GM18858 (cell line): ENCODE measurements at regions not wholly inside any gene's neighbourhood (a gene's known extent, or its start where the extent isn't known, plus 50 kb on each side); places are given as distances from the start of the nearest gene placed in this dataset.
"Not testable (repeated sequence)": the region's sequence is repeated elsewhere in the genome, so short reads cannot be mapped to it uniquely, and the experiment has no call there.

Source experiments
- ATAC-seq: cut with Tn5 transposase; IDR thresholded peaks from one replicate; pipeline ENCODE4 v1.9.1; 2021; ENCODE audit not compliant: unreplicated experiment

- ATAC-seq: no peak
These were observed 308.9 kb upstream of the LRFN5 start for GRCh38 chr14:41297576-41298327.

- no peak for ATAC-seq
These were observed 310.9 kb upstream of the LRFN5 start for GRCh38 chr14:41295734-41296133.

GRCh38 chr14:41289025-41289424 lies 317.7 kb upstream of the LRFN5 start:
- ATAC-seq: no peak

- ATAC-seq: no peak
These were observed 321.4 kb upstream of the LRFN5 start for GRCh38 chr14:41285186-41285748.

GRCh38 chr14:41280745-41281144 lies 325.9 kb upstream of the LRFN5 start:
- ATAC-seq: no peak

- no peak for ATAC-seq
These were observed 329.2 kb upstream of the LRFN5 start for GRCh38 chr14:41277450-41277849.

GRCh38 chr14:41257476-41257875 lies 349.2 kb upstream of the LRFN5 start:
- ATAC-seq: no peak

GRCh38 chr14:41235466-41235865 lies 371.2 kb upstream of the LRFN5 start:
- no peak for ATAC-seq

GRCh38 chr14:41230683-41231082 lies 376.0 kb upstream of the LRFN5 start:
- ATAC-seq: no peak

GRCh38 chr14:41229824-41230223 lies 376.9 kb upstream of the LRFN5 start:
- ATAC-seq: no peak

- no peak for ATAC-seq
These were observed 381.2 kb upstream of the LRFN5 start for GRCh38 chr14:41225433-41225832.

- ATAC-seq: no peak
These were observed 384.1 kb upstream of the LRFN5 start for GRCh38 chr14:41222581-41222980.

GRCh38 chr14:41214978-41215377 lies 391.7 kb upstream of the LRFN5 start:
- ATAC-seq: not testable (repeated sequence)

- ATAC-seq: no peak
These were observed 405.0 kb upstream of the LRFN5 start for GRCh38 chr14:41201696-41202095.

- ATAC-seq: no peak
These were observed 418.8 kb upstream of the LRFN5 start for GRCh38 chr14:41187868-41188267.

- no peak for ATAC-seq
These were observed 435.6 kb upstream of the LRFN5 start for GRCh38 chr14:41171045-41171444.

GRCh38 chr14:41167040-41167439 lies 439.6 kb upstream of the LRFN5 start:
- no peak for ATAC-seq

- no peak for ATAC-seq
These were observed 452.4 kb upstream of the LRFN5 start for GRCh38 chr14:41154143-41154807.

GRCh38 chr14:41146391-41146790 lies 460.3 kb upstream of the LRFN5 start:
- ATAC-seq: no peak

GRCh38 chr14:41144370-41144769 lies 462.3 kb upstream of the LRFN5 start:
- no peak for ATAC-seq

- ATAC-seq: no peak
These were observed 468.9 kb upstream of the LRFN5 start for GRCh38 chr14:41137741-41138140.

- no peak for ATAC-seq
These were observed 476.4 kb upstream of the LRFN5 start for GRCh38 chr14:41130274-41130673.
